ENCODE measurements at regions not wholly inside any gene's neighbourhood (a gene's known extent, or its start where the extent isn't known, plus 50 kb on each side); places are given as distances from the start of the nearest gene placed in this dataset.
A peak's percentile ranks its signal among the peaks of the same experiment; 100 is the strongest.

DNA sequence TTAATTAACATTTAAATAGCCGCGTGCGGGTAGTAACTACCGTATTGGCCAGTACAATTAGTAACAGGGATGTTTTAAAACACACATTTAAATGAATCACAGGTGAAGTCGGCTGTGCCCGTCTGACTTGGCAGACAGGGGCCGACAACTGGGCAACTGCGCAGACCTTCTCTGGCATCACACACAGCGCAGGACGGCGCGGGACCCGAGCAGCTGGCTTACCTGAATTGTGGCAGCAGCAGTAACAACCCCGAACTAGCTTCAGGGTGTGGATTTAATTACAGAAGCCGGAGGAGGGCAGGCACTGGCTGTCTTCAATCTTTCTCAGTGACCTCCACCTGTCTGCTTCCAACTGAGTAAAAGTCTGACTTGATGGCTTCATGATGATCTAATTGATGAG is 91.7 kb downstream of the DACT2 start:
- peak; percentile 5 for DNase-seq

DNA sequence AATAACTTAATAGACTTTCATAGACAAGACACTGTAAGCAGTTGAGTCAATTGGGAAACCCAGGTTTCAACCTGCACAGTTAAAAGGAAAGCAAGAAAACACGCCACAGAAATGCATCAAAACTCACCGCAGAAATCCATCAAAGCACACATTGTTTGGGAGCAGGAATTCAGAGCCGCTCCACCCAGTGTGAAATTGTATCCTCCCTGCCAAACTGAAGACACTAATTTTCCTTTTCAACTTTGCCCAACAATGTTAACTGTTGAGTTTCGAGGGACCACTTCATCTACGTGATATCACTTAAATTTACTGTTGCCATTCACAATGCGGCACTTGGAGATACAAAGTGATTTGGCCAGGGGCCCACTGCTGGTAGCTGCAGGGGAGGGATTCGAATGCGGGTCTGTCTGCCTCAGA is 92.7 kb downstream of the DACT2 start:
- no peak for DNase-seq

DNA sequence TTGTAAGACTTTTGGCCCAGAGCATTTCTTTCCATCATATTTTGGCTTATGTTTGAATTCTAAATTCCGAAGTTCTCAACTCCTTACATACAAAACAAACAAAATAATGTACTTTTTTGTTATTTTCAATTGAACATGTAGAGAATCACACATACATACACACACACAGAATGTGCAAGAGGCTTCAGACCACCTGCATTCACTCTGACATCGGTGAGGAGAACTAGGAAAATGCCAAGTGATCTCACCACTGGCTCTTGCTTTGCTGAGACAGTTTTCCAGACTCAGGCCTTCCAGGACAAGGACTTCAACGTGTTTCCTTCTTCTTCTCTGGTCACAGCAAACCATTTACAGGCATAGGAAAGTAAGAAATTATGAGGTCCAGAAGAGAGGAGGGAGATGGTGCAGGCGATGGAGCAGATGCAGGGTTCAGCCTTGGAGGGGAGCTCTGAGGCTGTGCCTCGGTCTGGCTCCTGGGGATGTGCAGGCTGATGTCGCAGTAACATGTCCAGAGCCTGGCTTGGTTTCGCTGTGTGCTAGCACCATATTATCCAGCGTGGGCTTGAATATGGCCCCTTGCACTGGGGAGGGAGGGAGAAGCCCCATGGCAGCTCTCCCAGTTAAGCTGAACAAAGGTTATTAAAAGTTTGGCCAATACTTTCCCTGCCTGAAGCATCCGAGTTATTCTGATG is 93.4 kb downstream of the DACT2 start:
- DNase-seq = no peak

DNA sequence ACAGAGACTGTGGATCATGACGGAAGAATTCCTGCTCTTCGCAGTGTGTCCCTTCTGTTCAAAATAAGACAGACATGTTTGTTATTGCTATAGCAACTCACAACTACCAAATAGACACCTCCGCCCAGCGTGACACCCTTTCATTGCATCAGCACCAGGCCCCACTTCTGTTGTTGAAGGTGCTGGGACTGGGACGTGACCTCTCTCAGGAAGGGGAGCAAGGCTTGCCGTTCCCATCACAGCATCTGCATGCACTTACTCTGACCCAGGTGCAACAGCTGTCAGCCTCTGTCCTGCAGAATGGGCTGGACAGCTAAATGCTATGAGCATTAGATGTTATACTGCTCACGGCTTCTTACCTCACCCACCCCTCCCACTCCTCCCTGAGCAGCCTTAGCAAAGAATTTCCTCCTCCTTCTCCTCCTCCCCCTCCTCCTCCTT is 94.1 kb downstream of the DACT2 start:
- no peak for DNase-seq

DNA sequence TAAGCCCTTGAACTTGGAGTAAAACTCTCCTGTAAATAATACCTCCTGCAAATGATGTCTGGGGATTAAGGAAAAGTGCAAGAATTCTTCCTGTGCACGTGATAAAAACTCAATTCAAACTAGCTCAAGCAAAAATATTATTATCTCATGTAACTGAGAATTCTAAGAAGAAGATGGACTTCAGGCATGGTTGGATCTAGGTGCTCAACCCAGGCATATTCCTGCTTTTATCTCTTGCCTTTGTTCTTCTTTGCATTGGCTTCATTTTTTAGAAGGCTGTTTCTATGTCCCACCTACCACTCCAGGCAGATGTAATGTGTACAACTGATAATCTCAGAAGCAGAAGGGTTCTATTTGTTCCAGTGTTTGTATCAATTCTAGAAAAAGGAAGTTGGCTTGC is 95.8 kb downstream of the DACT2 start:
- no peak for DNase-seq

DNA sequence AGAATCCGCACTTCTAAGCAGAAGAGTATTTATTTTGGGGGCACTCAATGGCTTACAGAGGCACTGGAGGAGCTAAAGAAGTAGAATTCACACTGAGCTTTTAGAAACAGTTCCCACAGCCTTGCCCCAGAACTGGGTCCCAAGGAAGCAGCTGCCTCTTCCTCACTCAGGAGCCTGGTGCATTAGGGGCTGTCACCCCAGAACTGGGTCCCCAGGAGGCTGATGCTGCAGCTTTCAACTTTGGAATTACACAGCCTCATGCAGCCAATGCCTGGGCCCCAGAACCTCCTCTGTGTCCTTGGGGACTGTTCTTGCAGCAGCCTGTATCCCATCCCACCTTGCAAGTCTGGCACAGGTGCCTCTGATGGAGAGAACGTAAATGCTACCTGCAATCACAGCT is 96.4 kb downstream of the DACT2 start:
- DNase-seq = no peak

DNA sequence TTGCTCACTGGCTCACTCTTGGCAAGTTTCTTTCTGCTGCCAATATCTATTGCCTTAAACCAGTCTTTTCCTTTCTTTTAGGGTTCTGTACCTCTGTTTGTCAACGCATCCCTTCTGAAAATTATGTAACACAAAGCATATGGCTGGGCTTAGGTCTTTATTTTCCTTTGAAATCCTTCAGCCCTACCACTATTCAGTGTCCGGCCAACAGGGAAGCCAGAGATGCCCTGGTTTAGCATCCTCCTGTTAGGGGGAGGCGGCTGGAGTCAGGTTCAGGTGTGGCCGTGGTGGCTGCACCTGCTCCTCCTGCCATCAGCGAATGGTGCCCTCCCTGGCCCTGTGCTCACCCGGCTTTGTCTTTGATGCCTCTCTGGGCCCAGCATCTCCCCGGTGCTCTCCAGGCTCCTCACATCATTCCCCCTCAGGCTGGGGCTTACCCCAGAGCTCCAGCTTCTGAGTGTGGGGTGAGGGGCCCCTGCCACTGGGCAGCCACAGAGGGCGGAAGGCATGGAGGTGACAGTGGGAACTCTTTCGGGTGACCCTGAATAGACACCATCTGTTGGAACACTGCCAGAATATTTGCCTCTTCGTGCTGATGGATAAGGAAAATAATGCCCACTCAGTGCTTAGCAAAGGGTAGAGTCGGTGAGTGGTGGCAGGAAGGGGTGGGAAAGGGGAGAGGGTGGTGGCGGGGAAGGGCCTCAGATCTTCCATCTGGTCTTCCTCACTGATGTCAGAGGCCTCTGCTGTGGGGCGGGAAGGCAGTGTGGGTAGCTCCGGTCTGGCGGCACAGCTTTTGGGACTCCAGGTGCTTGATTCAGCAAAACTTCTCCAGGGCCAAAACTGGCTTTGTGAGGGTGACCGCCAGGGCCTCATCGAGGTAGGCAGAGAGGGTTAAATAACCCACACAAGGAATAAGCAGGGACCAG is 97.2 kb downstream of the DACT2 start:
- DNase-seq = no peak

DNA sequence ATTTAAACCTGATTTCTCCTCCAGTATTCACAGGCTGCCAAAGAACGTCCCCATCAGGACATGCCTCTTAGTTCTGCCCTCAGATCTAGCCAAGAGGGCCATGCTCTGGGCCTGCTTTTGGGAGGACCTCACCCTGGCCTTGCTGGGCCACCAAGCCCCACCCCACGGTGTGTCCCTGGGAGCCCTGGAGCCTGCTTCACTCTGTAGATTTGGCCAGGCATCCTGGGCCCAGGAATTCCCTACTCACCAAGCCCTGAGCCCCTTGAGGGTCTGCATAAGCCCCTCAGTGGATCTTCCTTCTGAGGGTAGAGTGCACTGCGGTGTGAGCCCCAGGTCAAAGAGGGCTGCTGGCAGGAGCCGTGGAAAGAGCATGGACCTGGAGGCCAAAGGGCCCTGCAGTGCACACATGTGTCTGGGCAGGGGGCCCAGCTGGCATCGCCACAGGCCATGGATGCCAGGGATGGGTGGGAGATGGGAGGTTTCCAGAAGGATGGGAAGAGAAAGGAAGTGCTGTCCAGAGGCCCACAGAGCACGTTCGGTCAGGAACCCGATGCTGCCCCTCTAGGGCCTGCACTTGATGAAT is 98.0 kb downstream of the DACT2 start:
- no peak for DNase-seq

DNA sequence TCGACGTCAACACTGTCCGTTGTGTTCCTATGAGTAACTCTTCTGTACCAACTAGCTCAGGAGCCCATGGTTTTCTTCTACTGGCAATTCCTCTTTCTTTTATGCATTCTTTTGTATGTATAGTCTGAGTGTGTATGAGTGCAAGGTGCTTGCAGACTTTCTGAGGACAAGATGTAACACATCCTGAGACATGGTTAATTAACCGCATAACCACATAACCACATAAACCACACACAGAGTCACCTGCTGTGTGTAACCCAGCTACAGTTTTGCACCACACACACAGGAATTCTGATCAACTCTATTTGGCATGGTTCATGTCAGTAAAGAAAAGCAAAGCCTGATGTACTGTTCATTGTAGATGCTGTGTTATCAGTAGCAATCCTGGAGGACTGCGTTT is 98.6 kb downstream of the DACT2 start:
- DNase-seq = no peak

DNA sequence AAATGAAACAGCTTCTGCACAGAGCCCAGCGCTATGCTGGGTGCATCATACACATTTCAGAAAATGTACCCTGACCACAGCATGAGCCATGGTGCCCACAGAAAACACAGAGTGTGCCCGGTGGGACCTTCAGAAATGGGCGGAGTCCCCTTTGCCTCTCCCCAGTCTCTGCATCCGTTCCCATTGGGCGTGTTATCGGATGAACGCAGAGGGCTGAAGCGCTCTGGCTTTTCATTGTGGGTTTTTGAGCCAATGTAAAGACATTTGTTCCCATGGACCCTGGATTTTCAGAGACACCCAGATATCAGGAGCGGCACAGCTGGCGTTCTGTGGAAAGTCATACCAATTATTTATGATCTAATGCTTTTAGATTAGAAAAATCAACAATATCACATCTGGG is 99.8 kb downstream of the DACT2 start:
- no peak for DNase-seq

DNA sequence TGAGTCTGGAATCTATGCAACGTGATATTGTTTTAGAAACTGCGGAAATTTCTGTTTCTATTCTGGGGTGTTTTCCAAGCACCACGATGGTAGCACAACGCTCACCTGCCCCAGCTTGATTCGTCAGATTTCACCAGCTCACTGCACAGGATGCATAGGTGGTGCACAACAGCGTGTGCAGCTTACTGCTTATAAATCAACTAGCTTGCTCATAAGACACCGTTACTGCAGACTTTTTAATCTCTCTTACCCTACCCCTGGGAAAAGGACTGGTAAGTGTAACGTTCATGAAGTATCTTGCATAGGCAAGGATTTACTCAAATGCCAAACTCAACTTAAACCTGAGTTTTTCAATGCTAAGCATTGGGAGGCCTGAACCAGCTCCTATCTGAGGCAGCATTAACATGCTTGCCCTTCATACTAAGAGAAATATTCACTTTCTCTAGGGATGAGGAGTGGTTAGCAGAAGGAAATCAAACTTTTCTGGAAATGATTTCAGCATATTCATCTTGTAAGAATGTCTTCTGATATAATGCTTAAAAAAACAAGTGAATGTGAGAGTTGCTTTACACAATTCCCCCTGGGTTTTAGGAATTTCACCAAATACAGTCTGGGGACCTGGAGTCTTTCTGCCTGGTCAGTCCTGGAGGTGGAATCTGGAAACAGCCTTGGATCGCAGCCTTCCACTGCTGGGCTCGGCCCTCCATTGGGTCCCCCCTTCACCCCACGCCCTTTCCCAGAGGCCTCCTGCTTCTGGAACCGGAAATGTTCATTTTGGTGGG is 100.6 kb downstream of the DACT2 start:
- DNase-seq = no peak

DNA sequence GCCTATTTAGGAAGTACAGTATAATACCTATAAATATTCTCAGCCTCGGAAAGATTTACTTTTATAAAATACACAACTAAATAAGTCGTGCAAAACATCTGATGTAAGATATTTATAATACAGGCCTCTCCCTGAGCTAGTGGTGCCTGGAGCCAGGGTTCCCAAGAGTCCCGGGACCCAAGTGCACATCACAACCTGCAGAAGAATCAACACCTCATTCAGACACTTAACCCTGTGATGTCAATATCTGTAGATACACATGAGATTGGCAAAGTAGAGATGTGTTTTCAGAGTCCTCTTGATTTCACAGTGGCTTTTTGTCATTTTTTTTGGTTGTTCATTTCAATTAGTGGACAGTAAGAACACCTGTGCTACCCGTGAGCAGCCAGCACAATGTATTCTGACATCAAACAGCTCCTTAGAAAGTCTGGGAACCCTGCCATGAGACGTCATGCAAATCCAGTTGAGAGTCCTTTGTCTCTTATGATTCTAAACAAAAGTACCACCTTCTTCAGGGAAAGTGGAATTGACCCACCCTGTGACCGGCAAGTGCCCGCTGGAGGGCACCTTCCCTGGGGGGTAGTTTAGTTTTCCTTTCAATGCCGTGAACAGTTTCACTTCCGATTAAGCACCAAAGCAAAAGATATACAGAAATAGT is 101.6 kb downstream of the DACT2 start:
- DNase-seq = peak; percentile 12

DNA sequence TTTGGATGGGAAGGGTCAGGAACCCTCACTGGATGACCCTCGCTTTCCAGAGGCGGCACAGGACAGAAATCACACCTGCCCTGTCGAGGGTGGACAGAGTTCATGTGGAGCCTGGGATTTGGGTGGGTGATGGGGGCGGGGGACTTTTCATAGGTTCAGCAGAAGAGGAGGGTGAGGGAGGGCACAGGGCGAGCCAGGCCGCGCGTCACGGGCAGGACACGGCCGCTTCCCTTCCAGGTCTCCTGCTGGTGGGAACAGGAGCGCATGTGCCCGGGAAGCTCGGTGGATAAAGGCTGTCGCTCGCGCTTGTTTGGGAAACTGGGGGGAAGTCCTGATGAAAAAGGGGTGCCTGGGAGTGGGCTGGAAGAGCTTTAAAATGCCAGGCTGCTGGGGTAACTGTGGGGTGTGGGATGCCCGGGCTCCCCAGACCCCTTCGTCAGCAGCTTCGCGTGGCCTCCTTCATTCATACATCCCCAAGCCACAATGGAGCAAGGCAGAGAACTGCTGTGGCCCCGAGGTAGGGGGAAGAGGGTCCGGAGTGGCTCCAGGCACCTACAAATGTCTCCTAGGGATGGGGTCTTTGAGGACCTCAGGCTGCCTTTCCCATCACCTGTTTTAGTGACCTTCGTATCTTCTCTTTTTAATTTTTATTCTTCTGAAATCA is 102.2 kb downstream of the DACT2 start:
- DNase-seq = no peak

DNA sequence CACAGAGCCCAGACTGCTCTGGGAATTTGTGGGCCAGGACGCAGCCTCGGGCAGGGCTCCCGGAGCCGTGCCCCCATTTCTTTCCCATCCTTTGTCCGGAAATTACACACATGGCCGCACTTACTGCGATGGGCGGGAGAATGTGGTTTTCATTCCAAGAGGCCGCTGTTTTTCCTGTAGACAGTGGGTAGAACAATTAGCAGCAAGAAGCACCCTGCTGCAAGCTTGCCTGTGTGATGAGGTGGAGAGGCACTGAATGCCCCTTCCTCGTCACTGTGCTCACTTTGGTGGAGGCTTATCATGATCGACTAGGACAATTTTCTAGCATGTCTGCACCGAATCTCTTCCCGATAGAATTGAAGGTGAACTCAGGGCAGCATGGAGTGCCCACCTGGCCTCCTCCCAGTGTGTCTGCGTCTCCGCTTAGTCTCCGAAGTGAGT is 102.8 kb downstream of the DACT2 start:
- DNase-seq = no peak

DNA sequence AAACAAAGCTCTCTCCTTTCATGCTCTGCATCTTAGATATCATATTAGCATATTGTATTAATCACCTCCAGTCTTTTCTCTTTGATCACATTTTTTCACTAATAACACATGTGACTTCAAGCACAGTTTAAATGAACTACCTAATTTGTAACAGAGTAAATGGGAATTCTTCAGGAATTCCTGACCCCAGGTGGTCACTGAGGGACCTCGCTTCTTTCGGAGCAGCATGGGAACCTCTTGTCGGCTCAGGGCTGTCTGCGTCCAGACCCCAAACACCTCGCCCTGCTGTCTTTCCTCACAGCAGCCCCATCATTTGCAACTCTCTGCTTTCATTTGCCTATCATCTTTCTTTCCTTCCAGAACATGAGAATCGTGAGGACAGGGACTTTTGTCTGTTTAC is 103.5 kb downstream of the DACT2 start:
- DNase-seq = no peak

DNA sequence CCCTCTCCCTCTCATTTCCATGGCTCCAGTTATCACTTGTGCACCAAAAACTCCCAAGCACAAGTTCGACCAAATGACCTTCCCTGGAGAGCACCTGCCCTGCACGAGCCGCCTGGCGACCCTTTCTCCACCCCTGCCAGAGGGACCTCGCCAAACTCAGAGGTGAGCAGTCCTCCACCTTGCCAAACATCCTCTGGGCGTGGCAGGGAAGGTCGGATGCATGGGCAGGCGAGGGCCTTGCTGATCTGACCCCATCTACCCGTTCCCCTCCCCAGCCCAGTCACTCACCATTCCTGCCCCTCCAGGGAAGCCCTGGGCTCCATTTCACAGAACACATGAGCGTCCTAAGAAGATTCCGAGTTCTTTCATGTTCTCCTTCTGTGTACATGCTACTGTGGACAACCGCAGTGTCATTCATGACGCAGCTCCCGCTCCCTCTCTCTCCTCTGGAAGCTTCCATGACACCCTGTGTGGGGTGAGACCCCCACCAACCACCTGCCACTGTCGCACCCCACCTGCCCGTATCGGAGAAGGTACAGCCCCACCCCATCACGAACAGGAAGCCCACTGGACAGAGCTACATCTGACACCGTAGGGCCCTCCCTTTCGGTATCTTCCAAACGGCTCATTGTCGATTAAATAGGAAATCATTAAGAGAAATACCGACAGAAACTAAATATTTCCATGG is 104.3 kb downstream of the DACT2 start:
- DNase-seq = no peak

DNA sequence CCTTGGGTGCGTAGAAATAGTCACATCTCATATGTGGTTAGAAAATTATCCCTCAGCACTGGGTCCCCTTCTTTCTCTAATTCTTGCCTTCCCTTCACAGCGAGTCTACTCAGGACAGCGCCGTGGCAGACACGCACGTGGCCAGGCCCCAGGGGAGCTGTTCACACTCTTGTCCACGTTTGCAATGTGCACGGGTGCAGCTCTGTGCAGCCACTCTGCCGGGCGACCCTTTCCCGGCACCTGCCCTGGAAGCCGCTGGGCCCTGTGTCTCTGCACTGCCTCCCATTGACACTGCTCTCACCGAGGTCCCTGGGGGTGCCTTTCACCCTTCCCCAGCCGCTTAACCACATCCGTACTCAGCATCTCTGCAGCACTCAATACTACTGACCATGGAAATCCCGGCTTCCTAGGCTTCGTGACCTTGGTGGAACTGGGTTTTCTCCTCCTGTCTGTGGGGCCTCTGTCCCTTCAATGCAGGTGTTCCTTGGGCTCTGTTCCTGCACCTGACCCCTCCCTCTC is 104.9 kb downstream of the DACT2 start:
- no peak for DNase-seq

DNA sequence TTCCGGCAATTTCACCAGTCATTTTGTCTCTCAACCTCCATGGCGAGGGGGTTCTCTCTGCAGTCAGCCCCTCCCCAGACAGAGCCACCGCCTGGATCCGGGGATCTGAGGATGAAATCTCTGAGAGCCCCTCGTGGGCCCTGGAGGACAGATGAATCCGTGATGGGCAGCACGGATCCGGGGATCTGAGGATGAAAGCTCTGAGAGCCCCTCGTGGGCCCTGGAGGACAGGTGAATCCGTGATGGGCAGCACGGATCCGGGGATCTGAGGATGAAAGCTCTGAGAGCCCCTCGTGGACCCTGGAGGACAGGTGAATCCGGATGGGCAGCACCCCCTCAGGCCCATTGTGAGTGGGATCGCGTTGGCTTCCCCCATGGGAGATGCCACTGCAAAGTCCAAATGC is 106.5 kb downstream of the DACT2 start:
- no peak for DNase-seq

DNA sequence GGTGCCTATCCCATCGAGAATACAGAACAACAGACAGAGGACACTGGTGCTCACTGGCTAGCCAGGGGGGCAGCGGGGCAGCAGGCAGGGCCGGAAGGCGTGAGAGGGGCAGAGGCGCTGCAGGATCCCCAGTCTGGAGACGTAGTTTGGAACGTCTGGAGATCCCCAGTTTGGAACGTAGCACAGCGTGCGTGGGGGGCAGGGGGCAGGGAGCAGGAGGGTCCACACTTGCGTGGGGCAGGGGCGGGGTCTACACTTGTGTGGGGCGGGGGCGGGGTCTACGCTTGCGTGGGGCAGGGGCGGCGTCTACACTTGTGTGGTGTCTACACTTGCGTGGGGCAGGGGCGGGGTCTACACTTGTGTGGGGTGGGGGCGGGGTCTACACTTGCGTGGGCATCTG is 107.2 kb downstream of the DACT2 start:
- no peak for DNase-seq

DNA sequence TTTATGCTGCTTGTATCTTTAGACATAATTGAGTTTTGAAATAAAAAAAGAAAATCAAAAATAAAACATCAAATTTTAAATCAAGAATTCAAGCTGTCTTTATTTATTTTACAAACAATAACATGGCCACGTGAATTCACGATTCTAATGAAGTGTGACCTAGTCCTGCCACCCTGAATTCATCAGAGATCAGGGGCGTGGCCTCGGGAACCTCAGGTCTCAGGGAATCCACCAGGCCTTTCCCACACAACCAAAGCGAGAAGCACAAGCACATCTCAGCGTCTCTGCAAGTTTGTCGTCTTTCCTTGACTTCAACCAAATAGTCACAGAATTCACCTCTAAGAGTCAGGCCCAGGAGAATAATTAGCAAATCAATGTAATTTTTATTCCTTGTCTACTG is 107.9 kb downstream of the DACT2 start:
- no peak for DNase-seq

Measured in NCI-H69 (cell line).